ENCODE measurements at regions not wholly inside any gene's neighbourhood (a gene's known extent, or its start where the extent isn't known, plus 50 kb on each side); places are given as distances from the start of the nearest gene placed in this dataset.

GRCh38 chr10:42998481-42999384, 78.1 kb upstream of the RET start:
- ATAC-seq (no peak), DNase-seq (ENCODE audit: low spot score) (no peak)
- H4K20me1 ChIP-seq (replicated peaks; ENCODE audit: insufficient read depth): no peaks in the 10 kb centered on the region
- no peaks in the 10 kb centered on the region for H3K36me3 ChIP-seq (ENCODE audit: insufficient read depth)
- H3K4me1 ChIP-seq (ENCODE audit: insufficient read depth): no peaks in the 10 kb centered on the region
- TF ChIP-seq POLR2AphosphoS5 (IDR thresholded peaks at IDR 0.05; ENCODE audit: low read depth): no peak
- TF ChIP-seq JUNB (IDR thresholded peaks at IDR 0.05; ENCODE audit: unreplicated experiment): no peak
- no peak for TF ChIP-seq ZNF331 (CRISPR knock-in tag; IDR thresholded peaks at IDR 0.05; ENCODE audit: low read depth)
- TF ChIP-seq, protein P1, sequence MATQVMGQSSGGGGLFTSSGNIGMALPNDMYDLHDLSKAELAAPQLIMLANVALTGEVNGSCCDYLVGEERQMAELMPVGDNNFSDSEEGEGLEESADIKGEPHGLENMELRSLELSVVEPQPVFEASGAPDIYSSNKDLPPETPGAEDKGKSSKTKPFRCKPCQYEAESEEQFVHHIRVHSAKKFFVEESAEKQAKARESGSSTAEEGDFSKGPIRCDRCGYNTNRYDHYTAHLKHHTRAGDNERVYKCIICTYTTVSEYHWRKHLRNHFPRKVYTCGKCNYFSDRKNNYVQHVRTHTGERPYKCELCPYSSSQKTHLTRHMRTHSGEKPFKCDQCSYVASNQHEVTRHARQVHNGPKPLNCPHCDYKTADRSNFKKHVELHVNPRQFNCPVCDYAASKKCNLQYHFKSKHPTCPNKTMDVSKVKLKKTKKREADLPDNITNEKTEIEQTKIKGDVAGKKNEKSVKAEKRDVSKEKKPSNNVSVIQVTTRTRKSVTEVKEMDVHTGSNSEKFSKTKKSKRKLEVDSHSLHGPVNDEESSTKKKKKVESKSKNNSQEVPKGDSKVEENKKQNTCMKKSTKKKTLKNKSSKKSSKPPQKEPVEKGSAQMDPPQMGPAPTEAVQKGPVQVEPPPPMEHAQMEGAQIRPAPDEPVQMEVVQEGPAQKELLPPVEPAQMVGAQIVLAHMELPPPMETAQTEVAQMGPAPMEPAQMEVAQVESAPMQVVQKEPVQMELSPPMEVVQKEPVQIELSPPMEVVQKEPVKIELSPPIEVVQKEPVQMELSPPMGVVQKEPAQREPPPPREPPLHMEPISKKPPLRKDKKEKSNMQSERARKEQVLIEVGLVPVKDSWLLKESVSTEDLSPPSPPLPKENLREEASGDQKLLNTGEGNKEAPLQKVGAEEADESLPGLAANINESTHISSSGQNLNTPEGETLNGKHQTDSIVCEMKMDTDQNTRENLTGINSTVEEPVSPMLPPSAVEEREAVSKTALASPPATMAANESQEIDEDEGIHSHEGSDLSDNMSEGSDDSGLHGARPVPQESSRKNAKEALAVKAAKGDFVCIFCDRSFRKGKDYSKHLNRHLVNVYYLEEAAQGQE (IDR thresholded peaks at IDR 0.05; ENCODE audit: unreplicated experiment): no peak
- TF ChIP-seq ZNF114 (CRISPR knock-in tag; IDR thresholded peaks at IDR 0.05): no peak
- TF ChIP-seq STAT1 (IDR thresholded peaks at IDR 0.05; ENCODE audit: unreplicated experiment): no peak
- TF ChIP-seq, protein P2, sequence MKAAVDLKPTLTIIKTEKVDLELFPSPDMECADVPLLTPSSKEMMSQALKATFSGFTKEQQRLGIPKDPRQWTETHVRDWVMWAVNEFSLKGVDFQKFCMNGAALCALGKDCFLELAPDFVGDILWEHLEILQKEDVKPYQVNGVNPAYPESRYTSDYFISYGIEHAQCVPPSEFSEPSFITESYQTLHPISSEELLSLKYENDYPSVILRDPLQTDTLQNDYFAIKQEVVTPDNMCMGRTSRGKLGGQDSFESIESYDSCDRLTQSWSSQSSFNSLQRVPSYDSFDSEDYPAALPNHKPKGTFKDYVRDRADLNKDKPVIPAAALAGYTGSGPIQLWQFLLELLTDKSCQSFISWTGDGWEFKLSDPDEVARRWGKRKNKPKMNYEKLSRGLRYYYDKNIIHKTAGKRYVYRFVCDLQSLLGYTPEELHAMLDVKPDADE (IDR thresholded peaks at IDR 0.05): no peak
- TF ChIP-seq, protein P3, sequence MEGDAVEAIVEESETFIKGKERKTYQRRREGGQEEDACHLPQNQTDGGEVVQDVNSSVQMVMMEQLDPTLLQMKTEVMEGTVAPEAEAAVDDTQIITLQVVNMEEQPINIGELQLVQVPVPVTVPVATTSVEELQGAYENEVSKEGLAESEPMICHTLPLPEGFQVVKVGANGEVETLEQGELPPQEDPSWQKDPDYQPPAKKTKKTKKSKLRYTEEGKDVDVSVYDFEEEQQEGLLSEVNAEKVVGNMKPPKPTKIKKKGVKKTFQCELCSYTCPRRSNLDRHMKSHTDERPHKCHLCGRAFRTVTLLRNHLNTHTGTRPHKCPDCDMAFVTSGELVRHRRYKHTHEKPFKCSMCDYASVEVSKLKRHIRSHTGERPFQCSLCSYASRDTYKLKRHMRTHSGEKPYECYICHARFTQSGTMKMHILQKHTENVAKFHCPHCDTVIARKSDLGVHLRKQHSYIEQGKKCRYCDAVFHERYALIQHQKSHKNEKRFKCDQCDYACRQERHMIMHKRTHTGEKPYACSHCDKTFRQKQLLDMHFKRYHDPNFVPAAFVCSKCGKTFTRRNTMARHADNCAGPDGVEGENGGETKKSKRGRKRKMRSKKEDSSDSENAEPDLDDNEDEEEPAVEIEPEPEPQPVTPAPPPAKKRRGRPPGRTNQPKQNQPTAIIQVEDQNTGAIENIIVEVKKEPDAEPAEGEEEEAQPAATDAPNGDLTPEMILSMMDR (conservative IDR thresholded peaks at IDR 0.05; ENCODE audit: low read depth in 2 of 2): no peak
- H3K4me2 ChIP-seq: no peak overlapping the region
- H3K27ac ChIP-seq (ENCODE audit: low read depth): no peak overlapping the region
- no peak overlapping the region for H3K27ac Mint-ChIP-seq
- no peak overlapping the region for H3K4me3 ChIP-seq
- no peak overlapping the region for H3K4me3 Mint-ChIP-seq
- no peaks in the 10 kb centered on the region for H3K27me3 ChIP-seq (ENCODE audit: insufficient read depth)
- no peaks in the 10 kb centered on the region; the same call in 2 of the 3 replicates for H3K36me3 Mint-ChIP-seq (ENCODE audit: low read depth)
- no peaks in the 10 kb centered on the region for H3K79me2 ChIP-seq (replicated peaks; ENCODE audit: insufficient read depth)
- no peaks in the 10 kb centered on the region for H3F3A ChIP-seq (replicated peaks; ENCODE audit: low read depth)
- H2AFZ ChIP-seq: no peak overlapping the region
- H3K27me3 Mint-ChIP-seq (ENCODE audit: insufficient read depth, low read depth, poor library complexity): peaks cover 1% of the 10 kb centered on the region
- H3K9me3 Mint-ChIP-seq: no peaks in the 10 kb centered on the region; the same call in 1 of the 3 replicates
- 0 out of 2 replicates have a peak, but pooled peaks cover 6% of the 10 kb centered on the region for H3K9me2 ChIP-seq (ENCODE audit: insufficient read depth)
- peaks cover 3% of the 10 kb centered on the region; the same call in 2 of the 3 replicates for H3K4me1 Mint-ChIP-seq
